ENCODE measurements at regions not wholly inside any gene's neighbourhood (a gene's known extent, or its start where the extent isn't known, plus 50 kb on each side); places are given as distances from the start of the nearest gene placed in this dataset.
"Not testable (repeated sequence)": the region's sequence is repeated elsewhere in the genome, so short reads cannot be mapped to it uniquely, and the experiment has no call there.

GRCh38 chr5:68046445-68046844 is 169.1 kb upstream of the PIK3R1 start:
- DNase-seq (no peak), ATAC-seq (no peak)
- Mint-ChIP-seq H3K9me3 (ENCODE audit: low read depth) (peaks cover 7% of the 10 kb centered on the region), H3K4me3 (no peak overlapping the region), H3K27ac (no peak overlapping the region), H3K36me3 (no peaks in the 10 kb centered on the region), H3K27me3 (peaks cover under 1% of the 10 kb centered on the region), H3K4me1 (no peaks in the 10 kb centered on the region)
- CTCF ChIA-PET, result no interaction called here

GRCh38 chr5:68041293-68041692 is 174.3 kb upstream of the PIK3R1 start:
- CTCF ChIA-PET, result no interaction called here
- Mint-ChIP-seq H3K27me3 (peaks cover 5% of the 10 kb centered on the region), H3K36me3 (no peaks in the 10 kb centered on the region)

GRCh38 chr5:68037546-68037945 is 178.0 kb upstream of the PIK3R1 start:
- CTCF ChIA-PET, result no interaction called here
- no peak for ATAC-seq
- no peaks in the 10 kb centered on the region for H3K4me1 Mint-ChIP-seq
- no peaks in the 10 kb centered on the region for H3K36me3 Mint-ChIP-seq
- no peaks in the 10 kb centered on the region for H3K9me3 Mint-ChIP-seq (ENCODE audit: low read depth)
- H3K4me3 Mint-ChIP-seq, result no peak overlapping the region
- no peak overlapping the region for H3K27ac Mint-ChIP-seq
- peaks cover 8% of the 10 kb centered on the region for H3K27me3 Mint-ChIP-seq
- DNase-seq, result no peak

More at GRCh38 chr5:68041293-68041692, 174.3 kb upstream of the PIK3R1 start:
- DNase-seq (no peak), ATAC-seq (no peak)
- H3K4me1 Mint-ChIP-seq, result no peaks in the 10 kb centered on the region
- H3K27ac Mint-ChIP-seq, result no peak overlapping the region
- H3K4me3 Mint-ChIP-seq, result no peak overlapping the region
- H3K9me3 Mint-ChIP-seq (ENCODE audit: low read depth), result no peaks in the 10 kb centered on the region

GRCh38 chr5:68033961-68034571 is 181.5 kb upstream of the PIK3R1 start:
- Mint-ChIP-seq H3K27me3 (peaks cover 11% of the 10 kb centered on the region), H3K27ac (no peak overlapping the region), H3K36me3 (no peaks in the 10 kb centered on the region), H3K4me1 (no peaks in the 10 kb centered on the region), H3K4me3 (no peak overlapping the region), H3K9me3 (ENCODE audit: low read depth) (no peaks in the 10 kb centered on the region)
- ATAC-seq, result no peak
- no peak for DNase-seq
- CTCF ChIA-PET, result no interaction called here

- H3K9me3 Mint-ChIP-seq (ENCODE audit: low read depth), result no peaks in the 10 kb centered on the region
- peaks cover 8% of the 10 kb centered on the region for H3K27me3 Mint-ChIP-seq
- no peak overlapping the region for H3K27ac Mint-ChIP-seq
- no peak overlapping the region for H3K4me3 Mint-ChIP-seq
- DNase-seq (no peak), ATAC-seq (no peak)
- H3K36me3 Mint-ChIP-seq, result no peaks in the 10 kb centered on the region
- no peaks in the 10 kb centered on the region for H3K4me1 Mint-ChIP-seq
- CTCF ChIA-PET, result no interaction called here
Observed at GRCh38 chr5:68033029-68033428, 182.5 kb upstream of the PIK3R1 start.

- CTCF ChIA-PET, result no interaction called here
- Mint-ChIP-seq H3K9me3 (ENCODE audit: low read depth) (no peaks in the 10 kb centered on the region), H3K36me3 (no peaks in the 10 kb centered on the region), H3K4me3 (no peak overlapping the region), H3K4me1 (no peaks in the 10 kb centered on the region), H3K27ac (no peak overlapping the region), H3K27me3 (peaks cover 7% of the 10 kb centered on the region)
- ATAC-seq (no peak), DNase-seq (no peak)
Observed at GRCh38 chr5:68032216-68032762, 183.3 kb upstream of the PIK3R1 start.

GRCh38 chr5:68028131-68028727 is 187.3 kb upstream of the PIK3R1 start:
- CTCF ChIA-PET, result no interaction called here
- Mint-ChIP-seq H3K27me3 (peaks cover 9% of the 10 kb centered on the region), H3K4me1 (no peaks in the 10 kb centered on the region), H3K9me3 (ENCODE audit: low read depth) (no peaks in the 10 kb centered on the region), H3K36me3 (peaks cover 1% of the 10 kb centered on the region), H3K27ac (no peak overlapping the region), H3K4me3 (no peak overlapping the region)
- ATAC-seq (no peak), DNase-seq (no peak)

GRCh38 chr5:68027519-68027918 is 188.0 kb upstream of the PIK3R1 start:
- H3K27ac Mint-ChIP-seq, result no peak overlapping the region
- no peaks in the 10 kb centered on the region for H3K4me1 Mint-ChIP-seq
- ATAC-seq (no peak), DNase-seq (no peak)
- no peak overlapping the region for H3K4me3 Mint-ChIP-seq
- H3K9me3 Mint-ChIP-seq (ENCODE audit: low read depth), result no peaks in the 10 kb centered on the region
- peaks cover 9% of the 10 kb centered on the region for H3K27me3 Mint-ChIP-seq
- CTCF ChIA-PET, result no interaction called here
- H3K36me3 Mint-ChIP-seq, result peaks cover 1% of the 10 kb centered on the region

- no peak overlapping the region for H3K4me3 Mint-ChIP-seq
- peaks cover 9% of the 10 kb centered on the region for H3K27me3 Mint-ChIP-seq
- ATAC-seq (no peak), DNase-seq (no peak)
- no peaks in the 10 kb centered on the region for H3K9me3 Mint-ChIP-seq (ENCODE audit: low read depth)
- no peaks in the 10 kb centered on the region for H3K4me1 Mint-ChIP-seq
- CTCF ChIA-PET, result no interaction called here
- no peak overlapping the region for H3K27ac Mint-ChIP-seq
- H3K36me3 Mint-ChIP-seq, result peaks cover 1% of the 10 kb centered on the region
Observed at GRCh38 chr5:68026092-68026885, 189.3 kb upstream of the PIK3R1 start.

- CTCF ChIA-PET, result no interaction called here
- DNase-seq (no peak), ATAC-seq (no peak)
- H3K36me3 Mint-ChIP-seq, result peaks cover 1% of the 10 kb centered on the region
- no peaks in the 10 kb centered on the region for H3K4me1 Mint-ChIP-seq
- no peak overlapping the region for H3K4me3 Mint-ChIP-seq
- no peak overlapping the region for H3K27ac Mint-ChIP-seq
- no peaks in the 10 kb centered on the region for H3K9me3 Mint-ChIP-seq (ENCODE audit: low read depth)
- peaks cover 6% of the 10 kb centered on the region for H3K27me3 Mint-ChIP-seq
Observed at GRCh38 chr5:68024426-68024825, 191.1 kb upstream of the PIK3R1 start.

GRCh38 chr5:68021916-68022315 is 193.6 kb upstream of the PIK3R1 start:
- no peak overlapping the region for H3K27ac Mint-ChIP-seq
- no peaks in the 10 kb centered on the region for H3K4me1 Mint-ChIP-seq
- no peak for ATAC-seq

GRCh38 chr5:68021227-68021626 is 194.3 kb upstream of the PIK3R1 start:
- no peak overlapping the region for H3K4me3 Mint-ChIP-seq
- no peak for DNase-seq
- H3K27me3 Mint-ChIP-seq, result no peaks in the 10 kb centered on the region
- H3K36me3 Mint-ChIP-seq, result peaks cover 1% of the 10 kb centered on the region
- no peaks in the 10 kb centered on the region for H3K4me1 Mint-ChIP-seq
- H3K27ac Mint-ChIP-seq, result no peak overlapping the region
- no peaks in the 10 kb centered on the region for H3K9me3 Mint-ChIP-seq (ENCODE audit: low read depth)
- ATAC-seq, result no peak
- CTCF ChIA-PET, result no interaction called here

More at GRCh38 chr5:68021916-68022315, 193.6 kb upstream of the PIK3R1 start:
- peaks cover 1% of the 10 kb centered on the region for H3K36me3 Mint-ChIP-seq
- H3K4me3 Mint-ChIP-seq, result no peak overlapping the region
- peaks cover under 1% of the 10 kb centered on the region for H3K27me3 Mint-ChIP-seq
- no peak for DNase-seq
- CTCF ChIA-PET, result no interaction called here
- no peaks in the 10 kb centered on the region for H3K9me3 Mint-ChIP-seq (ENCODE audit: low read depth)

GRCh38 chr5:68020461-68020969 is 195.0 kb upstream of the PIK3R1 start:
- H3K9me3 Mint-ChIP-seq (ENCODE audit: low read depth); H3K36me3 Mint-ChIP-seq; DNase-seq; ATAC-seq; H3K4me1 Mint-ChIP-seq; H3K4me3 Mint-ChIP-seq; H3K27me3 Mint-ChIP-seq; H3K27ac Mint-ChIP-seq: not testable (repeated sequence)
- CTCF ChIA-PET, result interaction anchor here (0.6 kb wide), 1 partner anchor 540 kb away, joined by 4 read pairs; no protein-coding TSS in a partner anchor

Data from activated CD8-positive, alpha-beta memory T cell treated with anti-CD3 and anti-CD28 coated beads, Interleukin-2, amount 10 ng/mL, durations not matched to agents 7 days and 5 days (primary cell).